ACC112 (cell line): ENCODE measurements at regions not wholly inside any gene's neighbourhood (a gene's known extent, or its start where the extent isn't known, plus 50 kb on each side); places are given as distances from the start of the nearest gene placed in this dataset.

Experiments used
- H2AFZ ChIP-seq: fragments of 200-600 bp; sonication (generic); one replicate; pipeline ENCODE4 v1.6.0; 2017; ENCODE audit warnings: antibody characterized with exemption, low read length; ENCODE audit not compliant: unreplicated experiment
- H3K27ac ChIP-seq: fragments of 200-600 bp; sonication (generic); 2 replicates; pipeline ENCODE4 v1.5.1; 2014; ENCODE audit warnings: low read depth, mild to moderate bottlenecking, antibody characterized with exemption, low read length, moderate library complexity
- H3K27me3 ChIP-seq: fragments of 200-600 bp; sonication (generic); 2 replicates; pipeline ENCODE4 v1.6.1; 2014; ENCODE audit warnings: mild to moderate bottlenecking, antibody characterized with exemption, low read length, moderate library complexity, mixed read lengths; ENCODE audit not compliant: insufficient read depth
- H3K36me3 ChIP-seq: fragments of 200-600 bp; sonication (generic); 2 replicates; pipeline ENCODE4 v1.6.1; 2016; ENCODE audit warnings: mild to moderate bottlenecking, antibody characterized with exemption, low read length, moderate library complexity, mixed read lengths; ENCODE audit not compliant: insufficient read depth
- H3K4me1 ChIP-seq: fragments of 200-600 bp; sonication (generic); one replicate; pipeline ENCODE4 v1.6.1; 2016; ENCODE audit warnings: low read length, mixed read lengths; ENCODE audit not compliant: insufficient read depth, unreplicated experiment, control insufficient read depth
- H3K4me3 ChIP-seq: fragments of 200-600 bp; sonication (generic); 2 replicates; pipeline ENCODE4 v1.5.1; 2014; ENCODE audit warnings: mild to moderate bottlenecking, low read depth, low read length
- H3K79me2 ChIP-seq: fragments of 200-600 bp; sonication (generic); one replicate; pipeline ENCODE4 v1.6.0; 2016; ENCODE audit warnings: low read length; ENCODE audit not compliant: control insufficient read depth, unreplicated experiment, insufficient read depth

DNA sequence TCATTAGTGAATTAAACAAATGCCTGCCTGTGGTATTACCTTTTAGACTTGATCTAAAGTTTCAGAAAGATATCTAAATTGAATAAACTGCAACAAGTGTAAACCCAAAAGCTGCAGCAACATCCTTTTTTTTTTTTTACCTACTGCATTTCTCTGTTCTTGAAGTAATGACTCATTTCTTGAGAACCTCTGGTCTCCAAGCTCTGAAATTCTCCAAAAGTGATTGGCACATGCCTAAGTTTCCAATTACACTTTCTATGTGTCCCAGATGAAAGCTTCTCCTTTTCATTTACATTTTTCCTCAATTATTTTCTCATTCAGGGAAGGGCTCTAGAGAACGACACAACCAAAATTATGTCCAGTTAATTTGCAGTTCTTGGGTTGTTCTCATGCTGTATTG lies 435.2 kb upstream of the DCN start:
- Histone ChIP-seq H3K4me3 (no peak overlapping the region), H3K4me1 (no peaks in the 10 kb centered on the region), H3K27ac (no peak overlapping the region), H2AFZ (no peak overlapping the region), H3K27me3 (no peaks in the 10 kb centered on the region), H3K36me3 (no peaks in the 10 kb centered on the region), H3K79me2 (no peaks in the 10 kb centered on the region)

- Histone ChIP-seq H3K36me3 (no peaks in the 10 kb centered on the region), H3K27me3 (no peaks in the 10 kb centered on the region), H3K79me2 (no peaks in the 10 kb centered on the region), H3K4me3 (no peak overlapping the region), H3K4me1 (no peaks in the 10 kb centered on the region), H3K27ac (no peak overlapping the region), H2AFZ (peak overlapping the region; percentile 40)
These were observed 433.8 kb upstream of the DCN start for GRCh38 chr12:91616416-91616815.

GRCh38 chr12:91613223-91613779 lies 430.7 kb upstream of the DCN start:
- Histone ChIP-seq H3K36me3 (no peaks in the 10 kb centered on the region), H3K79me2 (no peaks in the 10 kb centered on the region), H3K4me3 (no peak overlapping the region), H3K27me3 (no peaks in the 10 kb centered on the region), H3K4me1 (no peaks in the 10 kb centered on the region), H2AFZ (no peak overlapping the region), H3K27ac (no peak overlapping the region)

DNA sequence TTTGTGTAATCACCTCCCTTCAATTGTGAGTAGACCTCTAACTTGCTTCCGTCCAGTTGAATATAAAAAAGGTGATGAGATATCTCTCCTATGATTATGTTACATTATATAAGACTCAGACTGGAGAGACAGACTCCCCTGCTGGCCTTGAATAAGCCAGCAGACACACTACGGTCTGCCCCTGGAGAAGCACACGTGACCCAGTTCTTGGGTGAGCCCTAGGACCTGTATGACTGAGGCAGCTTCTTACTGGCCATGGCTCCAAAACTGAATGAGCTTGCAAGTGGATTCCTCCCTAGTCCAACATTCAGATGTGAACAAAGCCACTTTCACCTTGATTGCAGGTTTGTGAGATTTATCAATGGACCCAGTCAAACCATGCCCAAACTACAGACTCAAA lies 427.9 kb upstream of the DCN start:
- H3K27me3 ChIP-seq = no peaks in the 10 kb centered on the region
- no peak overlapping the region for H3K27ac ChIP-seq
- no peaks in the 10 kb centered on the region for H3K36me3 ChIP-seq
- no peaks in the 10 kb centered on the region for H3K79me2 ChIP-seq
- no peak overlapping the region for H2AFZ ChIP-seq
- no peak overlapping the region for H3K4me3 ChIP-seq
- H3K4me1 ChIP-seq = no peaks in the 10 kb centered on the region

DNA sequence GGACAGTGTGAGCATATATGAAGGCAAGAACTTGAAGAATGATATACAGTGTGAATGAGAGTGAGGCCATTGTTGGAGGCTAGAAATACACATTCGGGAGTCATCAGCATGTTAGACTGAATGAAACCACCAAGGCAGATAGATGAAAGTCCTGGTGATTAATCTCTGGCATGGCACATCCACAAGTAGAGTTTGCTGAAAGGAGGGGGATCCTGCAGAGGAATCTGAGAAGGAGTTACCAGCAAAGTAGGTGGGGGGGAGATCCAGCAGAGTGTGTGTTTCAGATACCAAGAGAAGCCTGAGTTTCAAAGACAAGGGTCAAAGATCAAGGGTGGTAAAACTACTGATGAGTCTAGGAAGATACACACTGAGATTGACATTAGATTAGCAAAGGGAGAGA lies 426.7 kb upstream of the DCN start:
- H3K27ac ChIP-seq = no peak overlapping the region
- H3K4me3 ChIP-seq = no peak overlapping the region
- H3K27me3 ChIP-seq = no peaks in the 10 kb centered on the region
- no peaks in the 10 kb centered on the region for H3K36me3 ChIP-seq
- H3K4me1 ChIP-seq = no peaks in the 10 kb centered on the region
- no peak overlapping the region for H2AFZ ChIP-seq
- no peaks in the 10 kb centered on the region for H3K79me2 ChIP-seq

DNA sequence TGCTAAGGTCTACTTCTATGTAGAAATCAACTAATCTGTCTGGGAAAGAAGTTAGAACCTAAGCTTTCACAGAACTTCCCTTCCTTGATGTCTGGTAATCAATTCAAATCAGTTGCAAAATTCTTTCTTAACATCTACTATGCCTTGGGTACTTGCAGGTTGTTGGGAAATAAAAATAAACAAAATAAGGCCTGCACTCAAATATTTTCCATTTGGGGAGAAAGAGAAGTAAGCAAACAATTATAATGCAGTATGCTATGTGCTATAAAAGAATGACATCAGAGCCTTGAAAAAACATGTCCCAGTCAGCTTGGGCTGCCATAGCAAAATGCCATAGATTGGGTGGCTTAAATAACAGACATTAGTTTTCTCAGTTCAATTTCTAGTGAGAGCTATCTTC lies 425.9 kb upstream of the DCN start:
- no peak overlapping the region for H3K4me3 ChIP-seq
- H3K27ac ChIP-seq = no peak overlapping the region
- no peaks in the 10 kb centered on the region for H3K27me3 ChIP-seq
- H3K4me1 ChIP-seq = no peaks in the 10 kb centered on the region
- H2AFZ ChIP-seq = no peak overlapping the region
- H3K36me3 ChIP-seq = no peaks in the 10 kb centered on the region
- no peaks in the 10 kb centered on the region for H3K79me2 ChIP-seq

GRCh38 chr12:91606662-91607377 lies 424.2 kb upstream of the DCN start:
- no peak overlapping the region for H3K4me3 ChIP-seq
- H3K27ac ChIP-seq = no peak overlapping the region
- H3K36me3 ChIP-seq = no peaks in the 10 kb centered on the region
- H2AFZ ChIP-seq = no peak overlapping the region
- no peaks in the 10 kb centered on the region for H3K27me3 ChIP-seq
- no peaks in the 10 kb centered on the region for H3K4me1 ChIP-seq
- no peaks in the 10 kb centered on the region for H3K79me2 ChIP-seq

GRCh38 chr12:91604897-91605296 lies 422.3 kb upstream of the DCN start:
- no peak overlapping the region for H3K27ac ChIP-seq
- H3K27me3 ChIP-seq = no peaks in the 10 kb centered on the region
- no peaks in the 10 kb centered on the region for H3K4me1 ChIP-seq
- no peaks in the 10 kb centered on the region for H3K79me2 ChIP-seq
- H3K4me3 ChIP-seq = no peak overlapping the region
- H2AFZ ChIP-seq = no peak overlapping the region
- H3K36me3 ChIP-seq = no peaks in the 10 kb centered on the region

DNA sequence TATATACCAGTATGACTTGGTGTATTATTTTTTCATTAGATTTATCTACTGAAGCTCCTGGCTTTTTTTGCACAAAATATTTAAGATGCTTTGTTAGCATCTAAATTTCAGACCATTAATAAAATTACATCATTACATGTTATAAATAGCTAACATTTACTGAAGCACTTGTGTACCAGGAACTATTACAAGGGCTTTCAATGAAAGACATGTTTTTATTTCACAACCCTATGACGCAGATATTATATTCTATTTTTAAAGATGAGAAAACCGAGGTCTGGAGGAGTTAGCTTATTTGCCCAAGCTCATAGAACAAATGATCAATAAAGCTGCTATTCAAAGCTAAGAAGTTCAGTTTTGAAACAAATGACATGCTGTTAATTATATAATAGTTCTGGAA lies 420.4 kb upstream of the DCN start:
- Histone ChIP-seq H2AFZ (no peak overlapping the region), H3K4me3 (no peak overlapping the region), H3K36me3 (no peaks in the 10 kb centered on the region), H3K27me3 (no peaks in the 10 kb centered on the region), H3K79me2 (no peaks in the 10 kb centered on the region), H3K4me1 (no peaks in the 10 kb centered on the region), H3K27ac (no peak overlapping the region)

- Histone ChIP-seq H3K79me2 (no peaks in the 10 kb centered on the region), H2AFZ (no peak overlapping the region), H3K4me3 (no peak overlapping the region), H3K27ac (no peak overlapping the region), H3K36me3 (no peaks in the 10 kb centered on the region), H3K4me1 (no peaks in the 10 kb centered on the region), H3K27me3 (no peaks in the 10 kb centered on the region)
These were observed 418.4 kb upstream of the DCN start for GRCh38 chr12:91601054-91601453.

DNA sequence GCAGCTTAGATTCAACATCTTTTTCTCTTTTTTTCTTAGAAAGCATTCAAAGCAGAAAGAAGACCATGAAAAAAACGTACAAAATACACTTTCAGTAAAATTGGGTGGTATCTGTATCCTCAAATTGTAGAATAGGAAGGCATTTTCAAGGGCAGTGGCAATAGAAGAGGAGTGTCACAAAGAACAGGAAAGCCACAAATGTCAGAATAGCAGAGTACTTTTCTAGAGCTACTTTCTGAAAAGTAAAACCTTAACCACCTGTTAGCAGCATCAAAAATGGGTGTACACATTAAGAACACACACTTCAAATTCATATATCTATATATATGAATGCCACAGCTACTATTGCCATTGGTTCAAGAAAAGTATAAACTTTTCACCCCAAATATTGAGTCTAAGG lies 412.1 kb upstream of the DCN start:
- no peak overlapping the region for H3K27ac ChIP-seq
- no peak overlapping the region for H2AFZ ChIP-seq
- H3K79me2 ChIP-seq = no peaks in the 10 kb centered on the region
- H3K36me3 ChIP-seq = no peaks in the 10 kb centered on the region
- no peaks in the 10 kb centered on the region for H3K27me3 ChIP-seq
- H3K4me3 ChIP-seq = no peak overlapping the region
- H3K4me1 ChIP-seq = no peaks in the 10 kb centered on the region
